ENCODE measurements at regions not wholly inside any gene's neighbourhood (a gene's known extent, or its start where the extent isn't known, plus 50 kb on each side); places are given as distances from the start of the nearest gene placed in this dataset.

DNA sequence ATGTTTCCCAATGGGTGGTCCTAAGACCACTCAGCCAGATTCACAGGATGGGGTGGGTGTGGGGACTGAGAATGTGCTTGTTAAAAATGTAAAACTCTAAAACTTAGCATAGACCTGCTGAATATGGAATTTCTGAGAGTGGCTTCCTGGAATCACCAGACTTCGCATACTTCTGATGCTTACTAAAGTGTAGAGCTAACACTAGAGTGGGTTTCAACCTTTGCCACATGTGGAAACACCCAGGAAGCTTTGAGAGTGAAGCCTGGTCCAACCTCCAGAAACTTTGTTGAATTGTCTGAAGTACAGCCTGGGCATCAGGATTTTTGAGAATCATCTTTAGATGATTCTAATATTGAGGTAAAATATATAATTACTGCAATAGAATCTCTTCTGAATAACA is 167.8 kb upstream of the EDNRA start:
- no peak for DNase-seq (ENCODE audit: low read depth)

DNA sequence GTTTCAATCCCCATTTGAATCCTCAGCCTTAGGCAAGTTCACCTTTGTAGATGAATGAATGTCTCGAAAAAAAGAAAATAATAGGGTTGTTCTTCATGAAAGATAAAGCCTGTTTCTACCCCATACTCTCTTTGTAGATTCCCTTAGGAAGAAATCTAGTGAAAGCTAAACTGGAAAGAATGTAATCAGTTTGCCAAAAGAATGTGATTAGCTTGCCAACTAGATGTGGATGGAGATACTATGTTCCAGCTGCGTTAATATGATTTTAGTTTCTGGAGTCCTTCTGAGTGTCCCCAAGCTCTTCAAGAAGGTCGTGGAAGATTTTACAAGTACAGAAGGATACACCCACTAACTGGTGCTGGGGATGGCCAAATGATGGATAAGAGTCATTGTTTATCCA is 162.3 kb upstream of the EDNRA start:
- no peak for DNase-seq (ENCODE audit: low read depth)

DNA sequence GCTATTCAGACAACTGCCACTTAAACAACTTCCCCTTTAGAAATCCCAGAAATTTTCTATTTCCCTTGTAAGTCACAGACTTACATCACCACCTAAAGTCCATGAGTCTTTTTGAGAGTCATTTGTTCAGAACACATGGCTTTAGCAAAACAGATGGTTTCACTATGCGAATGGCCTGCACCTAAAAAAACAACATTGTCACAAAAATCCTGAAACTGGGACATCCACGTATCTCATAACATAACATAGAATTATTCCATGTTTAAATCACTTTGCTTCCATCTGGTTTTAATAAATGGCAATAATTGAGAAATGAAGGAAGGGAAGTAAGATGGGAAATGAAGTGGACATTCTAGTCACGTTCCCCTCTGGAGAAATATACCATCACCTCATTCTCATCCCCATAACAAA is 155.3 kb upstream of the EDNRA start:
- DNase-seq (ENCODE audit: low read depth) = no peak

DNA sequence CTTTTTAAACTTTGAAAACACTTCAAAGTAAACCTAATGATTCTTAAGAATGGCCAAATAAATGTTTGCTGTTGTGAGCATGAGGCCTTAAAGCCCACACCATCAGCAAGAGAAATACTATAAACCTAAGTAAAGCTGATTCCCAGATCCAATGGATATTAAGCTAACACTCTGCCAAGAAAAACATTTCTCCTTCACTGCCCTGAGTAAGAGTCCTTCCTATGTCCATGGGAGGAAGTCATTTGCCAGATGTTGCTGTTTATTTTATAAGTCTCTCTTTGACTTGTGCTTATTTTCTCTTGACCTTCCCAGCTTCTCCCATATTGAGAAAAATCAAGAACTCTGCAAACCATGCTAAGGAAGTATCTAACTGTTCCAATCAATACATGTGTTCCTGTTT is 154.3 kb upstream of the EDNRA start:
- DNase-seq (ENCODE audit: low read depth) = no peak

DNA sequence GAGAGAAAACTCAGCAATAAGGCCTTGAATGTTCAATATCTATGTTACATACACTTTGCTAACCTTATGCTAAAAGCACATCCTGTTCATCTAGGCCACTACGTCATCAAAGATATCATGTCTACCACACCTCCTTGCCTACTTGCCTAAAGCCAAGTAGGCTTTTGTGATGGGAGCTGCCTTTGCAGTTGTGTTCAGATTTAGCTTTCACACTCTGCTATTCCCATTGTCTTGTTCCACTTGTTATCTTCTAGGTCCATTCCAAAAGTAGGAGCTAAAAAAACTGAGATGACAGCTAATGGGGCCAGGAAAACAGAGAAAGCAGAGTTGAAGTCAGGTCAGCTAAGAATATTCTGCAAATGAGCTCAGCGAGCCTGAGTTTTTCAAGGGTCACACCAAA is 153.6 kb upstream of the EDNRA start:
- no peak for DNase-seq (ENCODE audit: low read depth)

DNA sequence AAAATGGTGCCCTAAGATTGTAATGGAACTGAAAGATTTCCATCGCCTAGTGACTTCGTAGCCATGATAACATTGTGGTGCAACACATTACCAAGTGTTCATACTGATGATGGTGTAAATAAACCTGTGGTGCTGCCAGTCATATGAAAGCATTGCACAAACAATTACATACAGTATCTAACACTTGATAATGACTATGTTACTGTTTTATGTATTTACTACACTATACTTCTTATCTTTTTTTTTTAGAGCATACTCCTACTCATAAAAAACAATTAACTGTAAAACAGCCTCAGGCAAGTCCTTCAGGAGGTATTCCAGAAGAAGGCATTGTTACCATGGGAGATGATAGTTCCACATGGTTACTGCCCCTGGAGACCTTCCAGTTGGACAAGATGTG is 152.7 kb upstream of the EDNRA start:
- no peak for DNase-seq (ENCODE audit: low read depth)

DNA sequence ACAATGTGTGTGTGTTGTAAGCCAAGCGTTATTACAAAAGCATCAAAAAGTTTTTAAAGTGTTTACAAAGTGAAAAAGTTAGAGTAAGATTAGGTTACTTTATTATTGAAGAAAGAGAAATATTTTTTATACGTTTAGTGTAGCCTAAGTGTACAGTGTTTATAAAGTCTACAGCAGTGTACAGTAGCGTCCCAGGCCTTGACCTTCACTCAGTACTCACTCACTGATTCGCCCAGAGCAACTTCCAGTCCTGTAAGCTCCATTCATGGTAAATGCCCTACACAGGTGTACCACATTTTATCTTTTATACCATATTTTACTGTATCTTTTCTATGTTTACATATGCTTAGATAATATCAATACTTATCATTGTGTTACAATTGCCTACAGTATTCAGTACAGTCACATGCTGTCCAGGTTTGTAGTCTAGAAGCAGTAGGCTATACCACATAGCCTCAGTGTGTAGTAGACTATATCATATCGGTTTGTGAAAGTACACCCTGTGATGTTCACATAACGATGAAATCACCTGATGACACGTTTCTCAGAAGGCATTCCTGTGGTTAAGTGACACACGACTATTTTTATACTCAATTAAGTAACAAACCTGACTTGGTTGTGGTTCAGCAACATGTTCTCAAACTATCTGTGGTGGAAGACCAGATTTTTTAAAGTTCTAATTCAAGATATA is 152.0 kb upstream of the EDNRA start:
- DNase-seq (ENCODE audit: low read depth) = no peak

DNA sequence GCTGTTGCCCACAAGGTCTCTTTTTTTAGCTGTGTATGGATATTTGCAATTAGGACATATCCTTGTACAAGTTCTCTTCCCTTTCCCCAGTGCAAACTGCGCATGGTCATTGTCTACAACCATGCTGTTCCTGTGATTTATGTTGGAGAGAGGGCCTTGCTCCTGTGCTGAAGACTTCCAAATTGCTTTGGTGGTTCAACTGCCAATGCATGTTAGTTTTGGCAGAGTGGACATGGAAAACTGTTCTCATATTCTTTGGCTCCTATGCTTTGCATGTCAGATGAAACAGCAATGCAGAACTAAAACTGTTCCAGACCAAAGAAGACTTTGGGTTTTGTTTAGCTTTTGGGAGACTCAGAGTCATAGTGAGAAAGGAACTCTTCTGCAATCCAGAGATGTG is 148.8 kb upstream of the EDNRA start:
- no peak for DNase-seq (ENCODE audit: low read depth)

DNA sequence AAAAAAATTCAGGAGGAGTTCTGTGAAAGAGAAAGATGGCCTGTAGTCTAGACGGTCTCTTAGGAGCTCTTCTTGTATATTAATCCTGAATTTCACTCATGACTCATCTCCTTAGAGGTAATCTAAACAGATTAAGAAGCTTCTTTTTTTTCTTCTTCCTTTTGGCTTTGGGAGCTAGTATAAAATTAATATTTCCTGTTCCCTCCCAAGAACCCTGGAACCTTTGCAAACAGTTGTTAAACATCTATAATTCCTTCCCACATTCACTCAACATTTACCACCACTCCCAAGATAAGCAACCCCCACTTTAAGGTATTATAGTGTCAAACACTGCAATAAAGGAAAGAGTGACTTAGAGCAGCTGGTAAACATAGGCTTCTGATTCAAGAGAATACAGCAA is 146.4 kb upstream of the EDNRA start:
- DNase-seq (ENCODE audit: low read depth) = peak; percentile 48

DNA sequence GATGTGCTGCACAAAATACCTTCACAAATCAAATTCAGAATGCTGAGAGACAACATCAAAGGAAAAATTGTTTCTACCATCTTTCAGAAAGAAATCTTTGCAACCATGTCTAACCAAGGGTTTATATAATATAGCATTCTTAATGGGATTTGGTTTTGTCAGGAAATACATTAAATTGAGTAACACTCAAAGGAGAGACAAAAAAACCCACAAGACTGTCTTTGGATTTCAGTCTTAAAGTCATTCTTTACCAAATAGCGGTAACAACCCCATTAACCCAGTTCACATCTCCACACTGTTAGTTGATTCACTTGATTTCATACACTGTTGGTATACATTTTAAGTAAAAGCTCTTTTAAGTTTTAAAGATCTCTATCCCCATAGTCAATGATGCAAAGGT is 145.7 kb upstream of the EDNRA start:
- no peak for DNase-seq (ENCODE audit: low read depth)

DNA sequence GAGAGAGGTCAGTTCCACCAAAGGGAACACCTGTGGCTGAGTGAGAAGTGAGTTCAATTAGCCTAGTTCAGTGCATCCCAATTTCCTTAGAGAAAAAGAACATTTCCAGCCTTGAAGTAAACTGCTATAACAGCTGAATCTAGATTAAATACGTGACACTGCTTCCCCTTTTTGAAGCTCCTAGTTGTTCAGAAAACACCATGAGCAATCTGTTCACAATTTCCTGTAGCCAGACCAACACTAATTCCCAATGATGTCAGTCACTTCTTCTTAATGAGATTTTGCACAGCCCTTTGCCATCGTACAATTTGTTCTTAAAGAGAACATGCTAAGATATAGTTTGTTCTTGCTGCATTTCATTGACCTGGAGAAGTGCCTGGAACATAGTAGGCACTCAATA is 144.6 kb upstream of the EDNRA start:
- DNase-seq (ENCODE audit: low read depth) = peak; percentile 36

DNA sequence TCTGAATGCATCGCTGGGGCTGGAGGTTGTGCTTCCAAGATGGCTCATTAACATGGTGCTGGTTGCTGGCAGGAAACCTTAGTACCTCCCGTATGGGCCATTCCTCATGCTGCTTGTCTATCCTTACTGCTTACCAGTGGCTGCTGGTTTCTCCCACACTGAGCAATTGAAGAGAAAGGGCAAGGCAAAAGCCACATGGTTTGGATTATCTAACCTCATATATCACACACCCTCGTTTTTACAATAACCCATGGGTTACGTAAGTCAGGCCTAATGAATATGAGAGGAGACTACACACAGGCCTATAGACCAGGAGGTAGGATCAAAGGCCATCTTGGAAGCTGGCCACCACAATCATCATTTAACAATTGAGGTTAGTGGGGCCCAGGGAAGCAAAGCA is 141.8 kb upstream of the EDNRA start:
- DNase-seq (ENCODE audit: low read depth) = no peak

DNA sequence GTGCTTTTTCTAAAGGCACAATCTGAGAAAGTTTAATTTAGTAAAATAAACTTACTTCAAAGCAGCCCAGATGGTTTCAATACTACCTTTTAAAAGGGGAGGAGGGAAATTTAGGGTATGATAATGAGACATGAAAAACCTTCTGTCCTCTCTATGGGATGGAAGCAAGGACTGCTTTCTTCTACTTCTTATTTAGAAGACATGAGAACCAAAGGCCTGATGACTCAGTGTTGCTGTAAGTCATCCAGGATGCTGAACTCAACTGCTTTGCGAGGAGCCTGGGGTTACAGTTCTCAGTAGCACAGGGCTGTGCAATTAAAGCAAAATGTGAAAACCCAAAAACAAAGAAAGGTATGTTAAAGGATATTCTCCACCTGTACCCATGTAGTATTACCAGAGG is 140.8 kb upstream of the EDNRA start:
- DNase-seq (ENCODE audit: low read depth) = peak; percentile 66

DNA sequence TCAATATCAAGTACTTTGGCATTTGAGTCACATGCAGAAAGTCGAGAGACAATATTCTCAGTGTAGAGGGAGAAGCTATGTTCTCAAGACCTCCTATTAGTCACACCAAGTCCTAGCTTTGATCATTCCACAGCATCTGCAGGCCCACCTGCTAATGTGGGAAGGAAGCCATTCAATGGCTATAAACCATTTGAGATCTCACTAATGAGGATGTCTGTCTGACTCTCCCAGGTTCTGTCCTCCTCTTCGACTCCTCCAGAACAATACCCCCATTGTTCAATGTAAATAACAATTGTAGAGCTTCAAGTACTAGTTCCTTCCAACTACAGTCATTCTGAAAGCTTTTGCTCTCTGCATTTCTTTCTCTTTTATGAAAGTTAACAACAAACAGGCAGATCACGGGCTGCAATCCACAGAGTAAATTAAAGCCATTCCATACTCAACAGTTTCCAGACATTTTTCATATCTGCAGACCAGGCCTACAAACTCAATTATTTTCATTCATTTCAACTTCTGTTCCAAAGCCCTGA is 140.2 kb upstream of the EDNRA start:
- no peak for DNase-seq (ENCODE audit: low read depth)

DNA sequence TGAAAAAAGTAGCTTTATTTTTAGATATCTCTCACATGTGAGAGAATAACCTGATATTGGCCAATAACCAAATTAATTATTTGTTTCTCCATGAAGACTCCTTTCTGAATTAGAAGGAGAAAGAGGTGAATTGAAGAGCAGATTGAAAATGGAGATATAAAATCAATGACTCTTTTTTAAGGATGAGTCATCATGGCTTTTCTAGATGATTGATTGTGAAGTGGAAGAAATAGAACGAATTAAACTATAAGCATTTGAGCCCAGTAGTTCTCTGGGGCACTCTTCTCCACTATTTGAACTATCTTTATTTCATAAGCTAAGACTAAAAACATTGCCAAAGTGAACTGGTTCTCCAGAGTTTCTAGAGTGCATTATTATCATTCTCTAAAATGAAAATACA is 137.2 kb upstream of the EDNRA start:
- no peak for DNase-seq (ENCODE audit: low read depth)

DNA sequence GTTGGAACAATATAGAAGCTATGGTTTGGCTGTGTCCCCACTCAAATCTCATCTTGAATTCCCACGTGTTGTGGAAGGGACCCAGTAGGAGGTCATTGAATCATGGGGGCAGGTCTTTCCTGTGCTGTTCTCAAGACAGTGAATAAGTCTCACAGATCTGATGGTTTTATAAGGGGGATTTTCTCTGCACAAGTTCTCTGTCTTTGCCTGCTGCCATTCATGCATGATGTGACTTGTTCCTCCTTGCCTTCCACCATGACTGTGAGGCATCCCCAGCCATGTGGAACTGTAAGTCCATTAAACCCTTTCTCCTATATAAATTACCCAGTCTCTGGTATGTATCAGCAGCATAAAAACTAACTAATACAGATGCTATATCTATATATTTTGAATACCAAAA is 135.2 kb upstream of the EDNRA start:
- DNase-seq (ENCODE audit: low read depth) = no peak

DNA sequence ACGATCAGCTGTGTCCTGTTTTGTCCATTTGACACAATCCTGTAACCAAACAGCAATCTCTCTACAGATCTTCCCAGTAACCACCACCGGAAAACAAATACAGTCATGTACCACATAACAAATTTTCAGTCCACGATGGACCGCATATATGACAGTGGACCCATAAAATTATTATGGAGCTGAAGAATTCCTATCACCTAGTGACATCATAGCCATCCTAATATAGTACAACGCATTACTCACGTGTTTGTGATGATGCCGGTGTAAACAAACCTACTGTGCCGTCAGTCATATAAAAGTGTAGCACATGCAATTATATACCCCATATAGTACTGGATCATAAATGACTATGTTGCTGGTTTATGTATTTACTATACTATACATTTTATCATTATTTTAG is 133.7 kb upstream of the EDNRA start:
- no peak for DNase-seq (ENCODE audit: low read depth)

DNA sequence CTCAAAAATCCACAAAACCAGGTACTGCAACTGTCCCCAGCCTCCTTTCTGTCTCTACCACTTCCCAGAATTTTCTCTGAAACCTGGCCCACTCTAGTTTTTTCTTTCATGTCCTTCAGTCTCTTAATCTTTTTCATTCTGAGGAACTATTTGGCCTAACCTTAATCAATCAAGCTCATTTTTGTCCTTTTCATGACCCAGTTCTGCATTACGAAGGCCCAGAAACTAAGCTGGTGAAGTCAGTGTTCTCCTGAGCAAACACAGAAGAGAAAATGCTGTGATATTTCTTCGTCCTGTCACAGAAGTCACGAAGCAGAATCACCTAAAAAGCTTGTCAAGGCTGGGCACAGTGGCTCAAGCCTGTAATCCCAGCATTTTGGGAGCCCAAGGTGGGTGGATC is 131.7 kb upstream of the EDNRA start:
- no peak for DNase-seq (ENCODE audit: low read depth)

DNA sequence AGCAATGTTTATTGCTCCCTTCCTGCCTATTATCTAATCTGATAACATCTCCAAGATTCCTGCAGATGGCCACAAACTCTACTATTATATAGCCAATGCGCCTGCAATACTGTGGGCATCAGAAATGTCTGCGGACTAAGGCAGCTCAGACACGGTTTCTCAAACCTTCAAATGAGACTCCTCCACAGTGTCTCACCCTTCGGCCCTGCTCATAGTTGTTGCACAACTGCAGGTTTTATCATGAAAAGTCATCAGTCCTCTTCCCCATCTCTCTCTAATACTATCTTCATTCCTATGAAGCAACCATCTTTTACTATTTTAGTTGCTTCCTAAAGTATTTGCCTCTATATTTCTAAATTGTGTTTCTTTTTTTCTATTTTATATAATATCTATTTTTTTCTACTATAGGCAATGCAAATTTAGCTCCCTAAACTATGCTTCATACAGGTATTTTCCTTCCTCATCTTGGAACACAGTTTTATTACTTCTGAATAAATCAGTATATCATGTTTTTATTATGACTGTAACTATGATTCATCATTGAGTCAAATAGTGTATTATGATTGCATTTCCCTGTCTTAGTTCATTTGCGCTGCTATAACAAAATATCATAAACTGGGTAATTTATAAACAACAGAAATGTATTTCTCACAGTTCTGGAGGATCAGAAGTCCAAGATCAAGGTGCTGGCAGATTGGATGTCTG is 129.7 kb upstream of the EDNRA start:
- DNase-seq (ENCODE audit: low read depth) = no peak

DNA sequence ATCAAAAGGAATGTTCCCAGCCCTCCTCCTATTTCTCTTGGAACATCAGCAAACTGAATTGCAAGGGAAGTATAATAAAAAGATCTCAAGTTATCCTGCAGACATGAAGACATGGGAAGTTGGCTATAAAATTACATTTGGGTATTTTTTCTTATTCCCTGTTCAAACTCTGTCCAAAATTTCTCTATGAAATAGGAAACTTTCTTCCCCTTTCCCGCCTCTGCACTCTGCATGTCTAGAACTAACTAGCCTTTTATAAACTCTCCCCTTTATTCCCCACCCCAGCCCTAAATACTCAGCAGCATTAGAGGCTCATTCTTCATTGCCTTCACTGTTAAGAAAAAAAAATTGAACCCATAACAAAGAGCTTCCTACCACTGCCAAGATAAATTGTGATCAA is 126.7 kb upstream of the EDNRA start:
- no peak for DNase-seq (ENCODE audit: low read depth)

DNA sequence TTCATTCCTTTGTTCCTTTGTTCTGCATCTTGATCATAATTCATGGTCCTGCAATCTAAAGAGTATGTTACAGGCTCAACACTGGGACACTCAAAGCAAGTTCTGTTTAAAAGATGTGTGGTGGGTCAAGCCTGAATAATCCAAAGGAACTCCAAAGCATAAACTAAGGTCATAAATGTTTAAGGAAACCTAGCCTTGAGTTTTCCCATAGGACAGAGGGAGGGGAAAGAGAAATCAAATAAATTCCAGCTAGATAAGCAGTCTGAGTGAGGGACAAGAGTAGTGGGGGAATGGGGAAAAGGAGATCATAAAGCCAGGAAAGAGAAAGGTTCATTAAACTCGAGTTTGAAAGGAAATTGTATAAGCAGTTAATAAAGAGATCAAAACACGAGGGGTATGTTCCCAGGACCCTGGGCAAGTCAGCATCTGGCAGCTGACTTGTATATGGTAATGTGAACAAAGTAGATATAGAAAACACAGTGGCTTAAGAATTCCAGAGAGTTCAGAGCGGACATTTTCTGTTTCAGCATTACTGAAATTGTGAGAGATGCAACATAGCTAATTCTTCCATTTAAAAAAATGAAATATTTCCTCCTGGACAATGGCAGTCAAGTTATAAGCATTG is 125.8 kb upstream of the EDNRA start:
- DNase-seq (ENCODE audit: low read depth) = no peak

DNA sequence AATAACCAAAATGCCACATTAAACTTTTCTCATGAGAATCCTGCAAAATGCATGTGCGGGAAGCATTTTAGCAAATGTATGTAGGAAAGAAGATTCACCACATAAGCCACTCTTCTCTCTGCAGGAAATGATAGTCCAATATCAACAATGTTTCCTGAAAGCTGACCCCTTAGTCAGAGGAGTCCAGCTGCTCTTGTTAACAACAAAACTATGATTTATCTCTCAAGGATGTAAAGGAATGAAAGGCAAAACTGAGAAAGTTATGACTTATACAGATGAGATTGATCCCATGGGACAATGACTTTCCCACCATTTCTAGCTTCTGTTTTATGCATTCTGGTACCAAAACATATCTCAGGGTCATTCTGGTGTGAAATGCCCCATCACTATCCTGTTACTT is 125.0 kb upstream of the EDNRA start:
- DNase-seq (ENCODE audit: low read depth) = peak; percentile 89

DNA sequence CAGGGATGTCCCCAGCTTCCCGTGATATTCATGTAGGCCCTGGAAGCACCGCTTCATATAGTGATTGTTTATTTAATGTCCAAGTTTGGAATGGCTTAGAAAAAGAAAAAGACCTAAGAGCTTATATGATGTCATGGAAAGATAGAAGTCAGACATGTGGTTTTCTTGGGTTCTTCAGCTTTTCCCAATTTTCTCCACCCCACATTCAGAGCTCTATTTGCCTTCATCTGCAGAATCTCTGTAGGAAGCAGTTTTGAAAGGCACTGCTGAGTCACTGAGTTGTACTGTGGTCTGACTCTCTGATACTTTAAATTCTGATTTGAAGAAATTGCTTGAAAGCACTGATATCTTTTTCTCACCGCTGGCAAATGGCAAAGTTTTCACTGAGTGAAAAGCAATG is 120.6 kb upstream of the EDNRA start:
- peak; percentile 93 for DNase-seq (ENCODE audit: low read depth)
